HepG2 (cell line): ENCODE measurements at regions not wholly inside any gene's neighbourhood (a gene's known extent, or its start where the extent isn't known, plus 50 kb on each side); places are given as distances from the start of the nearest gene placed in this dataset.

ENCODE experiments used
- ATF4 ChIP-seq, 2 experiments: fragments of 450-650 bp in 1 of 2; sonication (generic) in 1 of 2; formaldehyde crosslinking; IDR thresholded peaks; 2 replicates each; pipeline versions ENCODE4 v1.5.0 to v1.8.0; 2020 to 2022; ENCODE audit warnings: mild to moderate bottlenecking in 1 of 2, missing genetic modification reagents in 1 of 2
- FOSL1 ChIP-seq: sonication (generic); formaldehyde crosslinking; IDR thresholded peaks from 2 replicates; pipeline ENCODE4 v1.9.0; 2021; ENCODE audit warnings: missing genetic modification reagents, borderline replicate concordance
- HCFC1 ChIP-seq: fragments of 150-350 bp; IDR thresholded peaks from 2 replicates; pipeline ENCODE4 v1.6.1; 2014; ENCODE audit warnings: low read depth, low read length
- HNF1A ChIP-seq, 2 experiments: sonication (generic) in 1 of 2; formaldehyde crosslinking in 1 of 2; IDR thresholded peaks; 2 replicates each; pipeline versions ENCODE4 v1.4.0 to v1.6.1; 2016 to 2020; ENCODE audit warnings: borderline replicate concordance in 1 of 2, low read depth in 1 of 2, mild to moderate bottlenecking in 1 of 2, missing genetic modification reagents in 1 of 2
- KDM2A ChIP-seq: sonication (generic); formaldehyde crosslinking; IDR thresholded peaks from 2 replicates; pipeline ENCODE4 v1.4.0; 2020; ENCODE audit warnings: low read depth, missing genetic modification reagents, borderline replicate concordance
- KDM3A ChIP-seq: IDR thresholded peaks from 2 replicates; pipeline ENCODE4 v1.6.1; 2018; ENCODE audit warnings: low read depth, missing compliant biosample characterization
- KLF6 ChIP-seq: IDR thresholded peaks from 2 replicates; pipeline ENCODE4 v1.8.0; 2016; ENCODE audit warnings: missing biosample characterization, missing genetic modification reagents
- SMARCE1 ChIP-seq: fragments of 450-650 bp; IDR thresholded peaks from 2 replicates; pipeline ENCODE4 v1.6.1; 2017; ENCODE audit warnings: borderline replicate concordance
- TCF12 ChIP-seq, 2 experiments: fragments of 450-650 bp in 1 of 2; sonication (generic) in 1 of 2; formaldehyde crosslinking in 1 of 2; IDR thresholded peaks; 2 replicates each; pipeline versions ENCODE4 v1.6.1 to v1.8.0; 2017 to 2022; ENCODE audit warnings: antibody characterized with exemption in 1 of 2, mild to moderate bottlenecking in 1 of 2, missing genetic modification reagents in 1 of 2, moderate library complexity in 1 of 2
- TRAFD1 ChIP-seq: sonication (generic); formaldehyde crosslinking; IDR thresholded peaks from 2 replicates; pipeline ENCODE4 v1.5.1; 2020; ENCODE audit warnings: missing genetic modification reagents, mild to moderate bottlenecking, borderline replicate concordance
- ZNF263 ChIP-seq: sonication (generic); formaldehyde crosslinking; IDR thresholded peaks from 2 replicates; pipeline ENCODE4 v1.4.0; 2020; ENCODE audit warnings: missing genetic modification reagents
- ZNF350 ChIP-seq: sonication (generic); formaldehyde crosslinking; IDR thresholded peaks from 2 replicates; pipeline ENCODE4 v1.4.0; 2020; ENCODE audit warnings: mild to moderate bottlenecking, low read depth, missing genetic modification reagents, borderline replicate concordance
- ZNF556 ChIP-seq: sonication (generic); formaldehyde crosslinking; IDR thresholded peaks from 2 replicates; pipeline ENCODE4 v1.4.0; 2020; ENCODE audit warnings: mild to moderate bottlenecking, missing genetic modification reagents, borderline replicate concordance

- TF ChIP-seq TRAFD1 (CRISPR knock-in tag) (0 out of 2 replicates have a peak, but pooled peaks have one; percentile 48), FOSL1 (no peak; the same call in 1 of the 2 replicates), ATF4 (CRISPR knock-in tag; IDR thresholded peaks at IDR 0.05) (no peak), ZNF263 (peak; percentile 66), KDM2A (CRISPR knock-in tag) (peak; percentile 37; the same call in 1 of the 2 replicates), SMARCE1 (no peak), KLF6 (no peak), KDM3A (CRISPR knock-in tag) (0 out of 2 replicates have a peak, but pooled peaks have one; percentile 63), HNF1A (IDR thresholded peaks at IDR 0.05; ENCODE audit: low read depth) (peak; percentile 70; the same call in 1 of the 2 replicates), HNF1A (CRISPR knock-in tag; IDR thresholded peaks at IDR 0.05; ENCODE audit: borderline replicate concordance) (peak; percentile 87), HCFC1 (no peak), TCF12 (IDR thresholded peaks at IDR 0.05) (no peak), TCF12 (CRISPR knock-in tag; IDR thresholded peaks at IDR 0.05) (no peak), ZNF350 (no peak), ZNF556 (no peak; the same call in 1 of the 2 replicates)
Observed at GRCh38 chr6:168244961-168245551, 74.5 kb downstream of the DACT2 start (continued).
